ENCODE measurements at regions not wholly inside any gene's neighbourhood (a gene's known extent, or its start where the extent isn't known, plus 50 kb on each side); places are given as distances from the start of the nearest gene placed in this dataset.

GRCh38 chr2:195438692-195439091 is 218.3 kb upstream of the SLC39A10 start:
- POLR2A ChIA-PET, result no interaction called here
- no peak for TF ChIP-seq ZFP90 (CRISPR knock-in tag; IDR thresholded peaks at IDR 0.05; ENCODE audit: borderline replicate concordance)
- no peak for TF ChIP-seq ZNF747 (CRISPR knock-in tag; IDR thresholded peaks at IDR 0.05; ENCODE audit: borderline replicate concordance)
- TF ChIP-seq FOXO1 (CRISPR knock-in tag; IDR thresholded peaks at IDR 0.05), result no peak
- no peak for TF ChIP-seq POGZ (CRISPR knock-in tag; IDR thresholded peaks at IDR 0.05)
- no peak for TF ChIP-seq MTF2 (CRISPR knock-in tag; IDR thresholded peaks at IDR 0.05; ENCODE audit: borderline replicate concordance)
- intact Hi-C loops (cut with micrococcal nuclease; ENCODE audit: unreplicated experiment), result no loop called here
- H3K4me3 ChIP-seq (replicated peaks in 1 of 3; ENCODE audit: insufficient read depth in 1 of 3, low read depth in 2 of 3, low read length in 3 of 3), result no peak overlapping the region
- no peaks in the 10 kb centered on the region for H3K4me1 ChIP-seq (ENCODE audit: insufficient read depth, low read length)
- H4K20me1 ChIP-seq (ENCODE audit: insufficient read depth, low read length), result no peaks in the 10 kb centered on the region
- FAIRE-seq, result no peak
- ATAC-seq, result no peak
- H3K79me2 ChIP-seq (ENCODE audit: insufficient read depth, low read length), result no peaks in the 10 kb centered on the region
- H3K9ac ChIP-seq (ENCODE audit: insufficient read depth, low read depth, low read length), result no peak overlapping the region
- no peak overlapping the region for H3K27ac ChIP-seq (ENCODE audit: extremely low read length, insufficient read depth, low read length)
- no TSS peak for BruUV-seq (replicated peaks)
- H3K9me3 ChIP-seq (ENCODE audit: low read length), result no peaks in the 10 kb centered on the region
- H3K4me2 ChIP-seq (ENCODE audit: low read depth, low read length), result no peak overlapping the region
- in situ Hi-C loops (cut with HindIII; ENCODE audit: extremely low pct_ligation_motif_present, low pct_unique_long_range_greater_than_20kb), result no loop called here
- H3K36me3 ChIP-seq (replicated peaks in 1 of 2; ENCODE audit: control insufficient read depth in 1 of 2, insufficient read depth in 2 of 2, low read length in 2 of 2), result no peaks in the 10 kb centered on the region
- WGBS (ENCODE audit: low lambda C conversion rate), result 51% methylated on average over 7 of the region's 7 CpGs
- CTCF ChIA-PET (ENCODE audit: low intra/inter-chr PET ratio, low total read pairs), result no interaction called here
- no peaks in the 10 kb centered on the region for H3K27me3 ChIP-seq (ENCODE audit: control insufficient read depth in 1 of 2, insufficient read depth in 2 of 2, low read length in 2 of 2)
- no peak overlapping the region for H2AFZ ChIP-seq (ENCODE audit: low read length)
- DNase-seq (ENCODE audit: low spot score), result no peak

DNA sequence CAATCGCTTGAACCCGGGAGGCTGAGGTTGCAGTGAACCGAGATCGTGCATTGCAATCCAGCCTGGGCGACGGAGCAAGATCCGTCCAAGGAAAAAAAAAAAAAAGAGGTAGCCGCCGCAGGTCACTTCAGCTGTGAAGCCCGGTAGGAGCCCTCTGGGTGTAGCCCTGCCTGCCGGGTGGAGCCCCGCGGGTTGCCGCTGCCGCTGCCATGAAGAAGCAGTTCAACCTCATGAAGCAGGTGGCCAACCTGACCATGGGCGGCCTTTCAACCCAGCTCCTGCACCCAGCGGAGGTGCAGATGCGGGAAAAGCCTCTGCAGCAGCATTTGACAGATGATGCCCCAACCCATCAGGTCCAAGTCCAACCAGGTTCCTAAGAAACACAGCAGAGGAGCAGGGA is 219.5 kb upstream of the SLC39A10 start:
- ChIA-PET CTCF (ENCODE audit: low intra/inter-chr PET ratio, low total read pairs) (no interaction called here), POLR2A (no interaction called here)
- Histone ChIP-seq H3K4me2 (ENCODE audit: low read depth, low read length) (no peak overlapping the region), H3K9me3 (ENCODE audit: low read length) (no peaks in the 10 kb centered on the region), H4K20me1 (ENCODE audit: insufficient read depth, low read length) (no peaks in the 10 kb centered on the region), H3K27ac (ENCODE audit: extremely low read length, insufficient read depth, low read length) (no peak overlapping the region), H2AFZ (ENCODE audit: low read length) (no peak overlapping the region), H3K79me2 (ENCODE audit: insufficient read depth, low read length) (no peaks in the 10 kb centered on the region), H3K9ac (ENCODE audit: insufficient read depth, low read depth, low read length) (no peak overlapping the region), H3K36me3 (replicated peaks in 1 of 2; ENCODE audit: control insufficient read depth in 1 of 2, insufficient read depth in 2 of 2, low read length in 2 of 2) (no peaks in the 10 kb centered on the region), H3K4me3 (replicated peaks in 1 of 3; ENCODE audit: insufficient read depth in 1 of 3, low read depth in 2 of 3, low read length in 3 of 3) (no peak overlapping the region), H3K27me3 (ENCODE audit: control insufficient read depth in 1 of 2, insufficient read depth in 2 of 2, low read length in 2 of 2) (no peaks in the 10 kb centered on the region), H3K4me1 (ENCODE audit: insufficient read depth, low read length) (no peaks in the 10 kb centered on the region)
- ATAC-seq (no peak), DNase-seq (ENCODE audit: low spot score) (no peak), FAIRE-seq (no peak)
- intact Hi-C loops (cut with micrococcal nuclease; ENCODE audit: unreplicated experiment), result no loop called here
- WGBS (ENCODE audit: low lambda C conversion rate), result 64% methylated on average over 16 of the region's 18 CpGs
- in situ Hi-C loops (cut with HindIII; ENCODE audit: extremely low pct_ligation_motif_present, low pct_unique_long_range_greater_than_20kb), result no loop called here
- BruUV-seq (replicated peaks), result no TSS peak
- TF ChIP-seq ZNF280D (CRISPR knock-in tag; IDR thresholded peaks at IDR 0.05) (no peak), GATAD1 (CRISPR knock-in tag; IDR thresholded peaks at IDR 0.05) (no peak), PHF20 (CRISPR knock-in tag; IDR thresholded peaks at IDR 0.05) (no peak), HNF4A (CRISPR knock-in tag; IDR thresholded peaks at IDR 0.05) (no peak), ZNF441 (CRISPR knock-in tag; IDR thresholded peaks at IDR 0.05; ENCODE audit: borderline replicate concordance) (no peak), ZNF362 (CRISPR knock-in tag; IDR thresholded peaks at IDR 0.05; ENCODE audit: borderline replicate concordance) (no peak), EP300 (IDR thresholded peaks at IDR 0.05; ENCODE audit: low read depth in 2 of 2, low read length in 2 of 2) (no peak), EP300 (CRISPR knock-in tag; IDR thresholded peaks at IDR 0.05; ENCODE audit: borderline replicate concordance) (no peak), ARID3A (IDR thresholded peaks at IDR 0.05; ENCODE audit: low read depth, low read length) (no peak), SP140L (CRISPR knock-in tag; IDR thresholded peaks at IDR 0.05; ENCODE audit: borderline replicate concordance) (no peak)
